Retina (tissue), 1 donor: ENCODE measurements at regions not wholly inside any gene's neighbourhood (a gene's known extent, or its start where the extent isn't known, plus 50 kb on each side); places are given as distances from the start of the nearest gene placed in this dataset.

Experiments used
- DNase-seq: peaks from one replicate; pipeline ENCODE4 v3.0.0-alpha.2; 2016

DNA sequence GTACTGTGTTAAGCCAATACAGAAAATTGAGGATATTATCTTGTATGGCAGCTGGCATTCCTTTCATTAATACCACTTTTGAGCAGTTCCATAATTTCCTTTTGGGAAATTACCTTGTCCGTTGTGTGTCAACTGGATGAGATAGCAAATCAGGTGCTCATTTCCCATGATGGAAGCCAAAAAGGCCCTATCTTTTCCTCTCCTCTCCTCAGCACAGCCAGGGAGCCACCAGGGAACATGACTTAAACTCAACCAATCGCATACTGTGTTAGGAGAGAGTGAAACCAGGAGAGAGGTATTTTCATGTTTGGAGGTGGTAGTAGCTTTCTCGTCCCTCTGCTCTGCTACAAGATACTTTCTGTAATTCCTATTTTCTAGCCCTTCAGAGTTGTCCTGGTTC lies 96.1 kb upstream of the TOX3 start:
- DNase-seq: no peak

DNA sequence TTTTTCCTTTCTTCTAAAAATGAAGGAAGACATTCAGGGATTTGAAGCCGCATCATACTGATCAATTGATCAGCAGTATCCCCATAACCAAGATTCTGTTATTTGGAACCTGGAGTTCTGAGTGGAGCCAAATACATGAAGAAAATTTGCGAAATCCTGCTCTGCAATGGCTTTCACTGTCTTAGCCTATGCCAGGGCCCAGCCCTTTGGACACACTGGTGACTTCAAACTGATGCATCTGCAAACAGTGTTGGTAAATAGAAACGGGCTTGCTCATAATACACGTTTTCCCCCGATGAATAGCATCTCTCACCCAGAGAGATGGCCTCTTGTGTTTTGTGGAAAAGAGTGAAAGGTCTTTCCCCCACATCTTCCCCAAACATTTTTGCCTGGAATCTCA lies 87.6 kb upstream of the TOX3 start:
- DNase-seq: no peak

DNA sequence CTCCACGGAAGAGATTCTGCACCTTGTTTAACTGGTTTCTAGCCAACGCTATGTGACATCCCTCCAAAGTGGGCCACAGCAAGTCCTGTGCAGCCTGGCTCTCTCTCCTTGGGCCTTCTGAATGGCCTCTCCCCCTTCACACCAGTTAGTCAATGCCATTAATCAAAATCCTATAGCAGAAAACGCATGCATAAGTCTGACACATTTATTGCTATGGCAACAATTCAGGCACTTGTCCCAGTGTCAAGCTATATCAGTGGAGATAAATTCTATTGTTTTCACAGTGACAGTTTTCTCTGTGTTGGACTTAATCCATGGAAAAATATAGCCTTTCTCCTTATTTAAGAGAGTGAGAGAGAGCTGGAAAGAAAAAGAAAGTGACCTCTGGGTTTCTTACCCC lies 87.2 kb upstream of the TOX3 start:
- peak; percentile 17 for DNase-seq

DNA sequence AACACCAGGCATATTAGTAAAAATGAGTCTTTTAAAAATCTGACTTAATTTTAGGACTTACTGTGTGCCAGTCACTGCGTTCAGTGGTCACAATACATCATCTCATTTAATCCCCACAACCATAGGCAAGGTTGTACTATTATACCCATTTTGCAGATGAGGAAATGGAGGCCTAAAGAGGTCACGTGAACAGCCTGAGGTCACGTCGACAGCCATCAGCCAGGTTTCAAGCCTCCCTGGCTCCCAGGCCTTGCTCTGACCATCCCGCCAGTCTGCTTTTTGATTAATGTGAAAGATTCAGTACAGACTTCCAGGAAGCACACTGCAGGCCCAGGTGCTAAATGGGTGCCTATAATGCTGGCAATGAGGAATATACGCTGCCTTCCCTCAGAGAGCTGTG lies 86.3 kb upstream of the TOX3 start:
- DNase-seq: no peak

DNA sequence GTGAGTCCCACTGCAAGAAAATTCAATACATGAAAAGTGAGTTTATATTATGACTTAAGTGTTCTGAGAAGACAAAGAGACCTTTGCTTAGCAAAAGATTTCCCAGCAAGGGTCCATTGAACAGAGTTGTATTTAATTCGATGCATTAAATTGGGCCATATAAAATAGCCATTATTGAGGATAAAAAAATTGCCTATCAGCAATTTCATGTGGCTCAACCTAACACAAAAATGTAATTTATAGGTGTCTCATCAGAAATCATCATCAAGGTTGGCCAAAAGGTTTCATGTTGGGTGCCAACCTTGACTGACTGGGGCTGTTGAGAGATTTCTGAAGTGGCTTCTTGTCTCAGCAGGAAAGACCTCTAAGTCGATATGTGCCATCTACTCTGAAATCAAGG lies 84.8 kb upstream of the TOX3 start:
- DNase-seq: no peak

DNA sequence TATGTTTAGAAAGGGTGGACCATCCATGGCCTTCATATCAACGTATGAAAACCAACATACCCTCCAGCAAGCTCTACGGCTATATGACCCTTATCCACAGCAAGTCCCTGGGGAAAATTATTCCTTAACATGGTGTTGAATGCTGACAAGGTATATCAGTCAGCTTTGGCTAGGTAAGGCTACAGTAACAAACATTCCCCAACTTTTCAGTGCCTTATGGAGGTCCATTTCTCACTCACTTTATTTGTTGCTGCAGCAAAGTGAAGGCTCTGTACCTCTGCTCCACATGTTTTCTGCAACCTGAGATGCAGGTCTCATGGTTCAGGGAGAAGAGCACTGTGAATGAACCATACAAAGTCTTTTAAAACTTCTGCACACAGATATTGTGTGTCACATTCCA lies 83.8 kb upstream of the TOX3 start:
- no peak for DNase-seq

DNA sequence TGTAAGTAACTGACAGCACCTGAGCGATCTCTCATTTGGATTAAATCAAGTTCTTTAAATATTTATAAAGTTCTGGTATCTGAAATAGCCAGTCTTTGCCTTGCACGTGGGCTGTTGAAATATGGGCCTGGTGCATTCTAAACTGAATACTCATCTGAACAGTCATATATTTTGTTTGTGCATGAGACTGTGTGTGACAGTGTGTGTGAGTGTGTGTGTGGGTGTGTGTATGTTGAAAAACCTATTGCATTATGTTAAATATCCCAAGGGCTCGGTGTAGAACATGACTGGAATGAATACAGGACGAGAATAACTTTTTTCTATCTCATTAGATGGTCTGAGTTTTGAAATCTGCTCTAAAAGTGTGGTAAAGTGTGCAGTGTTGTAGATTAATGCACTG lies 82.4 kb upstream of the TOX3 start:
- peak; percentile 27 for DNase-seq

DNA sequence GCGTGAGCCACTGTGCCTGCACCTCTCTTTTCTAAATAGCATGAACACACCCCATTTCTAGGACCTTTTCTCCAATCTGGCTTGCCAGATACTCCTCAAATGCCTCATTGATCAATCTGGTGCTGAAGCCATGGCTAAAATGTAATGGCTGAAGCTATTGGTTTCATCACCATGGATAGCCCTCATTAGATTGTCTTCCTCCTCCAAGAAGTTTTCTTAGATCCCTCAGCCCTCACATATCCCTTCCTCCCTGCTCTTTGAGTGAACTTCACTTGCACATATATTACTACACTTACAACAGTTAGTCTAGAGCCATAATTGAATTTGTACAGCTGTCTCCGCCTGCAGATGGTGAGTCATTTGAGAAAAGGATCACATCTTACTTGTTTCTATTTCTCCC lies 77.9 kb upstream of the TOX3 start:
- no peak for DNase-seq

DNA sequence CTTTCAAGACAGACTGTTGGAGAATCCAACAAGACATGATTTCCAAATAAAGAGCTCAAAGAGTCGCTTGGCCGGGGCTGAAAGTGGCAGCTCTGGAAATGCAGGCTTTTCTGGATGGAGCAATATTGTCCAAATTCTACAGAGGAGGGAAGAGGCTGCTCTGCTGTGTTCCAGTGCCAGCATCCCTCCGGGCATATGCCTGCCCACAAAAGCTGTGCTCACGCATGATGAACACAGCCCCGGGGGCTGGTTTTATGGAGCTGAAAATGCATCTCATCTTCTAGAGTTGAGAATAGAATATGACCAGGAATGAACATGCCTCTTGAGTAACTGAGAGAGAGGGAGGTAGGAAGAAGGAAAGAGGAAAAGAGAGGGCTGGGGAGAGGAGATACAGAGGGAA lies 74.7 kb upstream of the TOX3 start:
- no peak for DNase-seq

DNA sequence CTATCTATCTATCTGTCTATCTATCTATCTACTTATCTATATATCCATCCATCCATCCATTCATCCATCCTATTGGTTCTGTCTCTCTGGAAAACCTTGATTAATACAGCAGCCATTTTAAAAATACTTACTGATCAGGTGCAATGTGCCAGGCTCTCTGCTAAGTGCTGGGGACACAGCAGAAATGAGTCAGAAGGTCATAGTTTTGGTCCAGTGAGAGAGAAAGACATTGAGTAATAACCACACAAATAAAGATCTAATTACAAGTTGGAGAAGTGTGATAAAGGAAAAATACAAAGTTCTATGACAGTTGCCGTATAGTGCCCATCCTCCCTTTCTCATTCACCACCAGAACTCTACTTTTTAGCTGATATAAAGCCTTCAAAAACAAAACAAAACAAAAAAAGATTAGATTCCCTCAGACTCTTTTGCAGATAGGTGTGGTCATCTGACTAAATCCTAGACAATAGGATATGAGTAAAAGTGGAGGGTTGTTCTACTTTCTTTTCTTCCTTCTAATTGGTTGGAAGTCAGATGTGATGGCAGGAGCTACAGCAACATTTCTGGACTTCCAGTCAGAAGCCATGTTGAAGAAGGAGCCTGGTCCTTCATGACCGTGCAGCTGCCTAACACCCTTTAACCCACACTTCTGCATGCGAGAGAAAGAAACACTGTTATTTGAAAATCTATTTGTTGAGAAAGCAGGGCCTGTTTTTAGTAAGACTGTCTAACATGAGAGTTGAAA lies 72.0 kb upstream of the TOX3 start:
- no peak for DNase-seq

DNA sequence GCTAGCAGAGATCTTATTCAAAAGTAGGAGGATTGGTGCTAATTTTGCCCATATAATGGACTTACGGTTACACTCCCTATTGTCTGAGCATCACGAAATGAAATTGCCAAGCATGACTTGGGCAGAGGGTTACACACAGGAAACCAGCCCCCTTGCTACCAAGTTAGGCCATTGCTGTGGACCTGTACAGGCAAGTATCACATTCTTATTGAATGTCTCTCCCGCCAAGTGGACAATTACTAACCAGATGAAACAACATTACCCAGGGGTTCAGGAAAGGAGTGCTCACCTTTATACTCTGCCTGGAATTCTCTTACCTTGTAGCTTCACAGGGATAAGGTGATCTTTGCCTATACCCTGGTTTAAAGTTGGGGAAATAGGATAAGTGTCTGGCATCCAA lies 70.6 kb upstream of the TOX3 start:
- no peak for DNase-seq

DNA sequence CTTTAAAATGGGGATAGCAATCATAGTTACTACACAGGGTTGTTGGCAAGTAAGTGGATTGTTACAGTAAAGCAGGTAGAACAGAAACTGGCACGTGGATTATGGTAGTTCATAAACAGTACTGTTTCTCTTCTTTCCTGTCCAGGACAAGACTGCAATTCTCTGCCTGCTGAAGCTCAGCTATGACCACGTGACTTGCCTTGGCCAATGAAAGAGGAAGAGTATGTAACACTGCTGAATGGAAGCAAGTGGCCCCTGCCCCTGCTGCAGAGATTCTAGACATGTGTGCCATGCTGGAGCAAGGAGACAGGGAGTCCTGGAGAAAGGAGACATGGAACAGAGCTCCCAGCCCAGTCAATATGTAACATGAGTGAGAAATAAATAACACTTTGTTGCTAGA lies 66.6 kb upstream of the TOX3 start:
- DNase-seq: no peak

DNA sequence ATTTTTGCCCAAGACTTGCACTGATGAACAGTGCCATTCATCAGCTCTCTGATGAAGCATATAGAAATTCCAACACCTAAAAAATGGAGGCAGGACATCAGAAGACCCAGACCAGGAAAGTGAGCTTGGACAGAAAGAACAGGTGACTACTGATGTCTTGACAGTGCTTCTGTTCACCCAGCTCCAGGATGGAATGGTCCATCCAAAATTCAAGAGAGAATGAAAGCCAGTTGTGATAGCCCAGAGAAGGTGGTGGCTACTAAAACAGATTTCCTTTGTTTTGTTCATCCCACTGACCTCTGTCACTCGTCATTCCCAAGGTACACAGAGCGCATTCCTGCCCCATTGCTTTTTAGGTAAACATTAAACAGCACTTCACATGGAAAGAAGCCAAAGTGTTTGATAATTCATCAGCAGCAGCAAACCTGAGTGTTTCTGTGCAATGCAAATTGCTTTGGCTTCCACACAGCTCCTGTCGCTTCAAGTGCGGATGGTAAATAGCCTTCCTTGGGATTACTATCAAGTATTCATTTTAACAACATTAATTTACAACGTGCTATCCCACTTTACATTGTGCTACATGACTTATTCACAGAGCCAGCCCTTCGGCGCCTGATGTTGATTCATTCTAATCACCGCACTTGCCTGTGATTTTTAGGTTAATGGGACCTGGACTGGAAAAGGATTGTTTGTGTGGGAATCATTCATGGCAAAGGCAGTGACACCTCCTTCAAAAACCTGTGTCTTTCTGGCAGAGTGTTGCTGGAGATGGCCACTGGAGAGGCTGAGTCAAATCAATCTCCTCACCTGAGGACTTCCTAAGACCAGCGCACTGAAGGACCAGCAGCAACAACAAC lies 65.1 kb upstream of the TOX3 start:
- no peak for DNase-seq

DNA sequence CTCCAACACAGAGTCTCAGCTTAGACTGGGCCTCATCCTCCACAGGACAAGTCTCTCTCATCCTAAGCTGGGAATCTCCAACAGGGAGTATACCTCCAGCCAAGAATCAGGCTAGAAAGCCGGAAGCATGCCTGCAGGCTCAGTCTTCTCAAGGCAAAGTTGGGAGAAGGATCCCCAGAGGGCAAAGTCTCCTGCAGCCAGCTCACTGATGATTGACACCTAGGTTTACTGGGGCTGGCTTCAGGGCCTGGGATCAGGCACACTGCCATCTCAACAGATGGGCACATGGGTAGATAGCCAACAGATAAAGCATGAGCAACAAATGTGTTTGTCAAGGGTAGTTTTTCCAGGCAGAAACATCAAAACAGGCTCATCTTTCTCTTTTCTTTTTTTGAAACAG lies 56.1 kb upstream of the TOX3 start:
- DNase-seq: no peak

DNA sequence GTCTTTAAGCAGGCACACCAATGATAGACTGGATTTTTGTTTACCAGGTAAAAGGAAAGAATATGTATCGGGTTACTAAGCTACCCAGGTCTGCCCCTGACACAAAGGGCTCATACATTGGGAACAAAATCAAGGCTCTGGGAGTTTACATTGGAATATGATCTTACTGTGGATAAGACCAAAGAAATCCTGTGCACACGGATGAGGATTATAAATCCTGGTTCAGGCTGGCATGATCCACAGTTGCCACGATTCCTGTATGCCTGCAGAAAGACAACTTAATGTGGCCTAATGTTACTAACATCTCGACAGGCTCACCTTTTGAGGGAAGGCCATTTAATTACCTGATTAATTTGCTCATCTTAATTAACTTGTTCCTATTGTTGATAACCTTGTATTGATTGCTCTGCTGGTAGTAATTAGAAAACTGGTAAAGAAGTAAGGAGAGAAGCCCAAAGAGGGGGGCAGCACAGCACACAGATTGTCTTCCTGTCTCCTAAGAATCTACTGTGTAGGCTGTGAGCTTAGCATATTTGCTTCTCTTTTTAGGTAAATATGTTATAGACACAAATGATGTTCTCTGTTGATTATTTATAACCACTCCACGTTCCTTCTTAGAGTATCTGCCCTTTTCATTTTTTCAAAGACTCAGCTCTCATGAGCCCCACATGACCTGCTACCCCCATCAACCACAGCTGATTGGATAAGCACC lies 51.0 kb upstream of the TOX3 start:
- peak; percentile 15 for DNase-seq

DNA sequence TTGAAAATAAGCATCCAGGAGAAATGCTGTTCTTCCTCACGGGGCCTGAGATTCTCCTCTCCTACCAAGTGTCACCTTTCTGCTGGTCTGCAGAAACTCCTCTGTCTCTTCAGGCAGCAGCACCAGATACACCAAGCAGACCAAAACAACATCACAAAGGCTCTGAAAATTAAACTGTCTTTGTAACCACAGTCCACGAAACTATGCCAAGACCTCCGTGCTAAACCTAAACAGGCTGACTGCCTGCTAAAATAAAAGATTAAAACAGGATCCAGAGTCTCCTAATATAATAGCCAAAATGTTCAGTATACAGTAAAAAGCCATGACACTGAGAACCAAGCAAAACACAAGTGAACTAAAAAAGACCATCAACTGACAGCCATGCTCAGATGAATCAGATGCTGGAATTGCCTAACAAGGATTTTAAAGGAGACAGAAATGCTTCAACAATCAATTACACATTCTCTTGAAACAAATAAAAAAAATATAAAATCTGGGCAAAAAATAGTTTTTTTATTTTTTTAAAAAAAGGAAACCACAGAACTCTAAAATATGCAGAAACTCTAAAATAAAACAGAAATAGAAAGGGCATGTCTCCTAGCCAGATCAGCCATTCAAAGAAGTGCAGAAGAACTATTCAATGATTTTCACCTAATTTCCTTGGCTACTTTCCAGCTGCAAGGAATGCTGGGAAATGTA lies 50.3 kb upstream of the TOX3 start:
- DNase-seq: no peak
